Suppressor macrophage (primary cell): ENCODE measurements at regions not wholly inside any gene's neighbourhood (a gene's known extent, or its start where the extent isn't known, plus 50 kb on each side); places are given as distances from the start of the nearest gene placed in this dataset.

ENCODE experiments used
- DNase-seq, 4 experiments: peaks; one replicate each; pipeline ENCODE4 v3.0.0-alpha.2; 2020 to 2022

GRCh38 chr11:45597097-45597496, 68.3 kb downstream of the CHST1 start:
- no peak for DNase-seq

GRCh38 chr11:45596571-45596970, 68.9 kb downstream of the CHST1 start:
- DNase-seq: no peak

- DNase-seq: no peak
Measured at GRCh38 chr11:45593992-45594391, 71.4 kb downstream of the CHST1 start.

GRCh38 chr11:45592636-45593035, 72.8 kb downstream of the CHST1 start:
- no peak for DNase-seq

GRCh38 chr11:45590743-45591142, 74.7 kb downstream of the CHST1 start:
- peak in 1 of 4 experiments; percentile 3 for DNase-seq

- DNase-seq: no peak
Measured at GRCh38 chr11:45585205-45585604, 80.2 kb downstream of the CHST1 start.

GRCh38 chr11:45583981-45584566, 81.3 kb downstream of the CHST1 start:
- DNase-seq: no peak

GRCh38 chr11:45580399-45580798, 85.0 kb downstream of the CHST1 start:
- peak in 3 of 4 experiments; percentile 8 to 46 (median 28) for DNase-seq

GRCh38 chr11:45578316-45578715, 87.1 kb downstream of the CHST1 start:
- no peak for DNase-seq

- no peak for DNase-seq
Measured at GRCh38 chr11:45577752-45578151, 87.7 kb downstream of the CHST1 start.

GRCh38 chr11:45576461-45577215, 88.8 kb downstream of the CHST1 start:
- DNase-seq: no peak

- no peak for DNase-seq
Measured at GRCh38 chr11:45573728-45574127, 91.7 kb downstream of the CHST1 start.

- DNase-seq: no peak
Measured at GRCh38 chr11:45572354-45573123, 92.9 kb downstream of the CHST1 start.

- DNase-seq: no peak
Measured at GRCh38 chr11:45569776-45570175, 95.6 kb downstream of the CHST1 start.

- no peak for DNase-seq
Measured at GRCh38 chr11:45568049-45568448, 97.4 kb downstream of the CHST1 start.

GRCh38 chr11:45565446-45565988, 99.9 kb downstream of the CHST1 start:
- DNase-seq: no peak

- no peak for DNase-seq
Measured at GRCh38 chr11:45563810-45564209, 101.6 kb downstream of the CHST1 start.

- DNase-seq: no peak
Measured at GRCh38 chr11:45563171-45563570, 102.3 kb downstream of the CHST1 start.

- no peak for DNase-seq
Measured at GRCh38 chr11:45560913-45561281, 104.5 kb downstream of the CHST1 start.

- DNase-seq: no peak
Measured at GRCh38 chr11:45560155-45560912, 105.1 kb downstream of the CHST1 start.

GRCh38 chr11:45556851-45557707, 108.3 kb downstream of the CHST1 start:
- DNase-seq: no peak
